GM19397 (cell line): ENCODE measurements at regions not wholly inside any gene's neighbourhood (a gene's known extent, or its start where the extent isn't known, plus 50 kb on each side); places are given as distances from the start of the nearest gene placed in this dataset.

Source experiments
- ATAC-seq: cut with Tn5 transposase; IDR thresholded peaks from one replicate; pipeline ENCODE4 v1.9.1; 2021; ENCODE audit warnings: mild to moderate bottlenecking, moderate library complexity; ENCODE audit not compliant: unreplicated experiment

GRCh38 chr3:117734496-117734895 is 1024.9 kb downstream of the TUSC7 start:
- no peak for ATAC-seq

DNA sequence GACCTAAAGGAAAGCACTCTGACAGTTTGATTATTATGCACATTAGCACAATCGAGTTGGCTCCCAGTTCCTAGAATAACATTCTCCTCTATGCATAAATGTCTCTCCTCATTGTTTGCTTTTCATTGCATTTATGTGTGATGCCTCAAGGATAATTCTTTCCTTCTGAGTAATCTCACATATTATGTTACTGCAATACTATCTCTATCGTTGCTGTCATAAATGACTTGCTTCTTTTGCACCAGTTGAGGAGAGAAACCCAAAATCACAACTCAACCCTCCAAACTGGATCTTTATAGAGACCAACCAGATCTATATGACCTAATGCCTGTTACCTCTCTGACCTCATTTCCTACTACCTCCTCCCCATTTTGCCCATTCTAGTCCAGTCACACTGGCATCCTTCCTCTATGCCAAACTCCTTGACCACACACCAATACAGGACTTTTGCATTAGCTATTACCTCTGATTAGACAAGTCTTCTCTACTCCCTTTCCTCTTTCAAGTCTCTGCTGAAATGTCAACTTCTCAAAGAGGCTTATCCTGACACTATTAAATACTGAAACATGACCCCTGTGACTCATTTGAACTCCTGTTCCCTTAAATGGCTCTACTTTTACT is 1026.0 kb downstream of the TUSC7 start:
- no peak for ATAC-seq

- ATAC-seq: no peak
Observed at GRCh38 chr3:117736846-117737245, 1027.3 kb downstream of the TUSC7 start.

- no peak for ATAC-seq
Observed at GRCh38 chr3:117743993-117744392, 1034.4 kb downstream of the TUSC7 start.

GRCh38 chr3:117744935-117745334 is 1035.4 kb downstream of the TUSC7 start:
- no peak for ATAC-seq

GRCh38 chr3:117745516-117745915 is 1035.9 kb downstream of the TUSC7 start:
- ATAC-seq: no peak

GRCh38 chr3:117746066-117746465 is 1036.5 kb downstream of the TUSC7 start:
- no peak for ATAC-seq

GRCh38 chr3:117748131-117748530 is 1038.6 kb downstream of the TUSC7 start:
- no peak for ATAC-seq

GRCh38 chr3:117750674-117751269 is 1041.2 kb downstream of the TUSC7 start:
- ATAC-seq: no peak

DNA sequence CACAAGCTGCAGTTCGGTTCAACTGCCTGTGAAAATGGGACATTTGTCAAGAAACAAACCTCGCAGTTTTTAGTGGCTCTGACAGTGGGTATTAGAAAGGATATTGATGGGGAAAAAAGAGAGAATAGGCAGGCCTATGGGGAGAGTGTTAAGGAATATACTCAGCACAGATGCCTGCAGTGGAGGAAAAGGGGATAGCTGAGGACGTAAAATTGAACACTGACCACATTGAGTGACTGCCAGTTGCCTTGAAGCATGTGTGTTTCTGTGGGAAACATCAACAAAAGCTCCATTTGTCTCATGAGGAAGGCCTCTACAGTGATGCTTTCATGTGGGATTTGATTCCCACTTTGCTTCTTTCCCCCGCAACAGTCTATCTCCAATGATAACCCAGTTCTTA is 1042.1 kb downstream of the TUSC7 start:
- ATAC-seq: no peak

DNA sequence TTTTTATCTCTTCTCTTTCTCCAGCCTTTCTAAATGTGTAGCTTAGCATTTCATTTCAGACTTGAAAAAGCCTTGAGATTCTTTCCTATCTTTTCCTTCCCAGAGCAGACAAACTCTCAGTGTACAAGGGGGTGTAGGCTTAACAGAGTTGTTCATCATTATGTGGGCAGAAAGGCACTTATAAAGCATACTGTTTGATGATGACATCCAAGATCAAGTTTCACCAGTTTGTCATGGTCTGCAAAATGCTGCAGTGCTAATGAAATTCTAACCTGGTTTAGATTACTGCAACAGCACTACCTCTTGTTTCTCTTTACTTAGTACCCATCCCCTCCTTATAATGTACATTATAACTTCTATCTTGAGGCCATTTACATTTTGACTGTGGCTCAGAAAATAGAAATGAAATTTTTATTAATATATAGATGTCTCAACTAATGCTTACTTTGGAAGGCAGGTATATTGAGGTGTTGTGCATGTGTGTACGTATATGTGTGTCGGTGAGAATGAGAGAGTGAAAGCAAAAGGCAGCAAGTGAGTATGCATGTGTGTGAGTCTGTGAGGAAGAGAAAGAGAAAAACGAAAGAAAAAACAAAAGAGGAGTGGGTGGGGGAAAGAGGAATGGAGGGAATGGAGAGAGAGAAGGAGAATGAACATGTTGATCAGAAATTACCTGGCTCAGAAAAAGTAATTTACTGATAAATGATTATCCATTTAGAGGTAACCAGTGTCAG is 1043.6 kb downstream of the TUSC7 start:
- ATAC-seq: no peak

DNA sequence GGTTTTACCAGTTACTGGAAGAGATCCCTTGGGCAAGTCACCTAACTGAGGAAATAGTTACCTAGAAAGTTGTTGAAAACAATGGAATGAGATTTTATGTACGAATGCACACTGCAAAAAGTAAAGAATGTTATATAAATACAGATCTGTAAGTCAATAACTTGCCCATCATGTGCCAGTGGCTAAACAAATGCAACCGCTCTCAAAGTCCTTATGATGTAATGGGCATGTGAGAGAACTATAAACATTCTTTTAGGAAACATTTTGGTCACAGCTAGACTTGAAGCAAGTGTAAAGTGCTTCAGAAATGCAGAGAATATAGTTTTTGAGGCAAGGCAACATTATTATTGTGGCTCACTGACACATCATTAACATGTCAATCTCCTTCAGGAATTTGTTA is 1044.5 kb downstream of the TUSC7 start:
- no peak for ATAC-seq

- ATAC-seq: no peak
Observed at GRCh38 chr3:117754841-117755240, 1045.3 kb downstream of the TUSC7 start.

GRCh38 chr3:117756563-117756962 is 1047.0 kb downstream of the TUSC7 start:
- ATAC-seq: no peak

GRCh38 chr3:117761703-117762620 is 1052.4 kb downstream of the TUSC7 start:
- ATAC-seq: no peak

GRCh38 chr3:117762621-117763037 is 1053.0 kb downstream of the TUSC7 start:
- ATAC-seq: no peak

- ATAC-seq: no peak
Observed at GRCh38 chr3:117763561-117763960, 1054.0 kb downstream of the TUSC7 start.

GRCh38 chr3:117768581-117768980 is 1059.0 kb downstream of the TUSC7 start:
- ATAC-seq: no peak

- ATAC-seq: no peak
Observed at GRCh38 chr3:117774130-117774529, 1064.6 kb downstream of the TUSC7 start.

DNA sequence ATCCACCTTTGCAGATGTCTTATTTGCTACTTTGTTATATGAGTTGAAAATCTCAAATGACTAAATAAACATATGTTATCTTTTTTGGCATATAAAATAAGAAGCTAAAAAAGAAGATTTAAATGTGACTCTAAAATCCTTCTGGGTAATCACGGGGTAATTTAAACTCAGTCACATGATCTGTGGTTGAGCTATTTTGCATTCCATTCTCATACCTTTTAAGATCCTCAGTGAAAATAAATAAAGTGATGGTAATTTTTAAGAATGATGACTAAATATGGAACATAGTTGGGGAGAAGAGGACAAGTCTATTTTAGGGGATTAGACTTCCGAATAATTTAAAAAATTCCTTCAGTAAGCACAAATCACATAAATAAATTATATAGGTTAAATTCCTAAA is 1076.8 kb downstream of the TUSC7 start:
- no peak for ATAC-seq

DNA sequence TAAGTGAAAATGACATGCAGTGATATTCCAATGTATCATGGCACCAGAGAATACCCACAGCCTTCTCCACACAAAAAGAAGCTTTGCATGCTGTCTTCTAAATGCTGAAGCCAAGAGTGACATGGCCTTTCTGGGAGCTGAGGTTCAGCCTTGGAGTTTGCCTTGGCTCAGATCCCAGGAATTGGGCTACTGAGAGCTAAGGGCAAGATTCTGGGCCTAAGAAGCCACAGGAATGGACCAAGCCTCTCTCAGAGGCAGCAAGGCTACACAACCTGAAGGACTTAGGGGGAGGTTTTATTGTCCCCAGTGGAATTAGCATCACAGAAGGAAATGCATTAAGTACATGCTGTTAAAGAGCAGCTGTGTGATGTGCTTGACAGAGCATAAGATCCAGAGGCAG is 1078.5 kb downstream of the TUSC7 start:
- ATAC-seq: no peak
